ENCODE measurements at regions not wholly inside any gene's neighbourhood (a gene's known extent, or its start where the extent isn't known, plus 50 kb on each side); places are given as distances from the start of the nearest gene placed in this dataset.

GRCh38 chr5:107100121-107100520 lies 570.6 kb downstream of the EFNA5 start:
- Histone ChIP-seq H3K36me3 (ENCODE audit: control insufficient read depth in 1 of 2, insufficient read depth in 2 of 2, low read length in 2 of 2) (no peaks in the 10 kb centered on the region), H3K9me3 (ENCODE audit: control insufficient read depth in 1 of 2, insufficient read depth in 1 of 2, low read depth in 1 of 2, low read length in 2 of 2) (no peaks in the 10 kb centered on the region), H3K4me1 (ENCODE audit: control insufficient read depth in 1 of 2, insufficient read depth in 2 of 2, low read length in 2 of 2) (no peaks in the 10 kb centered on the region), H3K27ac (ENCODE audit: low read depth, low read length) (no peak overlapping the region), H3K27me3 (ENCODE audit: insufficient read depth, low read length) (no peaks in the 10 kb centered on the region), H3K4me2 (ENCODE audit: low read length) (no peak overlapping the region), H3K4me3 (replicated peaks in 1 of 2; ENCODE audit: low read depth in 1 of 2, low read length in 2 of 2) (no peak overlapping the region), H3K9me2 (ENCODE audit: insufficient read depth) (no peaks in the 10 kb centered on the region; the same call in 1 of the 2 replicates), H2AFZ (ENCODE audit: low read depth, low read length, poor library complexity, severe bottlenecking) (no peak overlapping the region), H3K9ac (ENCODE audit: low read length) (no peak overlapping the region), H3K79me2 (ENCODE audit: insufficient read depth, low read length) (no peaks in the 10 kb centered on the region), H4K20me1 (ENCODE audit: insufficient read depth) (no peaks in the 10 kb centered on the region)
- ChIA-PET POLR2A (no interaction called here), RAD21 (ENCODE audit: low non-redundant PET in 1 of 2, low total read pairs in 2 of 2, uncharacterized antibody in 2 of 2, unreplicated experiment in 2 of 2) (no interaction called here), CTCF (no interaction called here)
- intact Hi-C loops (cut with micrococcal nuclease): no loop called here
- no peak for ATAC-seq
- TF ChIP-seq CTCF (IDR thresholded peaks at IDR 0.05 in 2 of 3, conservative IDR thresholded peaks at IDR 0.05 in 1 of 3; ENCODE audit: borderline replicate concordance in 1 of 3, insufficient read depth in 1 of 3, low read depth in 2 of 3, low read length in 2 of 3) (no peak), REST (IDR thresholded peaks at IDR 0.05; ENCODE audit: low read depth) (no peak), CBX3 (IDR thresholded peaks at IDR 0.05; ENCODE audit: low read depth) (no peak), RAD21 (IDR thresholded peaks at IDR 0.05; ENCODE audit: low read depth) (no peak), TCF7L2 (IDR thresholded peaks at IDR 0.05; ENCODE audit: borderline replicate concordance, extremely low read depth, insufficient read depth, insufficient read length) (no peak), FOSL1 (IDR thresholded peaks at IDR 0.05; ENCODE audit: low read depth) (no peak), EZH2 (IDR thresholded peaks at IDR 0.05) (no peak), EZH2phosphoT487 (IDR thresholded peaks at IDR 0.05; ENCODE audit: borderline replicate concordance) (no peak), YY1 (IDR thresholded peaks at IDR 0.05; ENCODE audit: extremely low read depth, insufficient replicate concordance, low read depth, low read length) (no peak), ATF3 (IDR thresholded peaks at IDR 0.05) (no peak), CEBPB (IDR thresholded peaks at IDR 0.05; ENCODE audit: low read depth) (no peak), MAX (IDR thresholded peaks at IDR 0.05) (no peak), ZFX (IDR thresholded peaks at IDR 0.05) (no peak), SIN3A (IDR thresholded peaks at IDR 0.05; ENCODE audit: low read depth) (no peak), ELF1 (IDR thresholded peaks at IDR 0.05; ENCODE audit: borderline replicate concordance, low read depth) (no peak), POLR2A (IDR thresholded peaks at IDR 0.05; ENCODE audit: borderline replicate concordance, extremely low read depth, insufficient read depth, insufficient read length) (no peak), SRF (IDR thresholded peaks at IDR 0.05; ENCODE audit: low read depth) (no peak), POLR2AphosphoS5 (IDR thresholded peaks at IDR 0.05; ENCODE audit: low read depth, low read length) (no peak), ZBTB33 (IDR thresholded peaks at IDR 0.05; ENCODE audit: extremely low read depth, insufficient replicate concordance, low read length) (no peak), JUND (IDR thresholded peaks at IDR 0.05) (no peak)
- DNase-seq (ENCODE audit: low read depth, low spot score): no peak
- no TSS peak for BruUV-seq (replicated peaks)

Data from HCT116 (cell line).